MM.1S (cell line): ENCODE measurements at regions not wholly inside any gene's neighbourhood (a gene's known extent, or its start where the extent isn't known, plus 50 kb on each side); places are given as distances from the start of the nearest gene placed in this dataset.

Experiments
- DNase-seq: peaks from one replicate; pipeline ENCODE4 v3.0.0-alpha.2; 2015
- H2AFZ ChIP-seq: fragments of 300-600 bp; sonication (generic); 2 replicates; pipeline ENCODE4 v1.6.0; 2016; ENCODE audit warnings: antibody characterized with exemption, low read length
- H3F3A ChIP-seq: fragments of 300-600 bp; sonication (generic); 2 replicates; pipeline ENCODE4 v1.6.1; 2016; ENCODE audit warnings: mild to moderate bottlenecking, antibody characterized with exemption, low read length, moderate library complexity, mixed read lengths; ENCODE audit not compliant: insufficient read depth
- H3K27ac ChIP-seq: fragments of 300-600 bp; sonication (generic); 2 replicates; pipeline ENCODE4 v1.5.1; 2016; ENCODE audit warnings: mild to moderate bottlenecking, low read length
- H3K27me3 ChIP-seq: fragments of 300-600 bp; sonication (generic); replicated peaks from 2 replicates; pipeline ENCODE4 v1.6.0; 2016; ENCODE audit warnings: low read length; ENCODE audit not compliant: insufficient read depth
- H3K36me3 ChIP-seq: fragments of 300-600 bp; sonication (generic); replicated peaks from 2 replicates; pipeline ENCODE4 v1.6.1; 2016; ENCODE audit warnings: mild to moderate bottlenecking, low read length, mixed read lengths; ENCODE audit not compliant: insufficient read depth
- H3K4me1 ChIP-seq: fragments of 300-600 bp; sonication (generic); 2 replicates; pipeline ENCODE4 v1.6.1; 2016; ENCODE audit warnings: low read length, mixed read lengths
- H3K4me2 ChIP-seq: fragments of 300-600 bp; sonication (generic); 2 replicates; pipeline ENCODE4 v1.6.0; 2016; ENCODE audit warnings: low read depth, low read length
- H3K4me3 ChIP-seq: fragments of 300-600 bp; sonication (generic); 2 replicates; pipeline ENCODE4 v1.5.1; 2016; ENCODE audit warnings: low read length, mixed read lengths
- H3K79me2 ChIP-seq: fragments of 300-600 bp; sonication (generic); 2 replicates; pipeline ENCODE4 v1.6.1; 2016; ENCODE audit warnings: mixed run types, low read length, mixed read lengths
- H3K9ac ChIP-seq: fragments of 300-600 bp; sonication (generic); 2 replicates; pipeline ENCODE4 v1.6.1; 2016; ENCODE audit warnings: low read length, mixed read lengths
- H3K9me2 ChIP-seq: fragments of 300-600 bp; sonication (generic); replicated peaks from 2 replicates; pipeline ENCODE4 v1.6.1; 2016; ENCODE audit warnings: mild to moderate bottlenecking, low read length, mixed read lengths; ENCODE audit not compliant: insufficient read depth
- H3K9me3 ChIP-seq: fragments of 300-600 bp; sonication (generic); replicated peaks from 2 replicates; pipeline ENCODE4 v1.6.1; 2016; ENCODE audit warnings: mild to moderate bottlenecking, low read length, mixed read lengths; ENCODE audit not compliant: insufficient read depth
- H4K20me1 ChIP-seq: fragments of 300-600 bp; sonication (generic); 2 replicates; pipeline ENCODE4 v1.6.1; 2016; ENCODE audit warnings: mild to moderate bottlenecking, low read length, moderate library complexity, mixed read lengths; ENCODE audit not compliant: insufficient read depth
- CTCF ChIP-seq: fragments of 300-600 bp; sonication (generic); IDR thresholded peaks from 2 replicates; pipeline ENCODE4 v1.5.1; 2016; ENCODE audit warnings: antibody characterized with exemption, low read length, mixed read lengths
- EZH2 ChIP-seq: fragments of 300-600 bp; sonication (generic); optimal IDR thresholded peaks from 2 replicates; pipeline ENCODE3; 2017; ENCODE audit warnings: low read depth, mild to moderate bottlenecking, antibody characterized with exemption, low read length, mixed read lengths
- EZH2phosphoT487 ChIP-seq: fragments of 300-600 bp; sonication (generic); IDR thresholded peaks from 2 replicates; pipeline ENCODE4 v1.6.1; 2018; ENCODE audit warnings: antibody characterized with exemption, low read length

- Histone ChIP-seq H3K9me3 (no peaks in the 10 kb centered on the region), H3K9me2 (no peaks in the 10 kb centered on the region), H3K9ac (no peak overlapping the region), H3K27ac (no peak overlapping the region), H3K79me2 (no peaks in the 10 kb centered on the region), H2AFZ (no peak overlapping the region), H3K36me3 (no peaks in the 10 kb centered on the region), H4K20me1 (no peaks in the 10 kb centered on the region), H3K27me3 (no peaks in the 10 kb centered on the region), H3K4me1 (peaks cover 8% of the 10 kb centered on the region), H3K4me2 (no peak overlapping the region), H3F3A (no peaks in the 10 kb centered on the region), H3K4me3 (no peak overlapping the region)
- no peak for DNase-seq
- TF ChIP-seq EZH2 = no peak
- TF ChIP-seq EZH2phosphoT487 = no peak
- no peak for TF ChIP-seq CTCF
Observed at GRCh38 chr2:146633159-146633558, 1211.7 kb upstream of the ACVR2A start.

DNA sequence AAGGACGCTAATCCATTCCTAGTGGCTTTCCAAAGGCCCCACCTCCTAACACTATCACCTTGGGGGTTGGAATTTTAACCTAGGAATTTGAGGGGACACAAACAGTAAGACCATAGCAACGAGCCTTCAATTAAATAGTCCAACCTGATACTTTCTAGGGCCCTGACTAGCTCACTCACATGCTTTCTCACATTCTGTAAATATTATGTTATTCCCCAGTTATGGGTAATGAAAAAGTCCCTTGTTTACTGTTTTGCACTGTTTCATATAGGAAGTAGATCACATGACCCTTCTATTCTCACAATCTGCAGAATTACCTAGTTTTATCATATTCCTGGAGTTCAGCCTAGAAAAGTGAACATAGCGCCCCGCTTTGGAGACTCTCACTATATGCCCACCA, 1212.1 kb upstream of the ACVR2A start:
- TF ChIP-seq EZH2phosphoT487 (no peak), CTCF (no peak), EZH2 (no peak)
- no peak overlapping the region for H3K9ac ChIP-seq
- no peak overlapping the region for H2AFZ ChIP-seq
- H3F3A ChIP-seq = no peaks in the 10 kb centered on the region
- no peaks in the 10 kb centered on the region for H4K20me1 ChIP-seq
- no peaks in the 10 kb centered on the region for H3K9me2 ChIP-seq
- DNase-seq = peak; percentile 26
- no peaks in the 10 kb centered on the region for H3K9me3 ChIP-seq
- H3K4me1 ChIP-seq = peaks cover 8% of the 10 kb centered on the region
- H3K4me3 ChIP-seq = no peak overlapping the region
- no peaks in the 10 kb centered on the region for H3K36me3 ChIP-seq
- H3K27ac ChIP-seq = no peak overlapping the region
- no peaks in the 10 kb centered on the region for H3K79me2 ChIP-seq
- H3K27me3 ChIP-seq = no peaks in the 10 kb centered on the region
- H3K4me2 ChIP-seq = no peak overlapping the region

GRCh38 chr2:146624430-146625160, 1220.2 kb upstream of the ACVR2A start:
- no peaks in the 10 kb centered on the region for H3K79me2 ChIP-seq
- H3K4me1 ChIP-seq = no peaks in the 10 kb centered on the region
- H3F3A ChIP-seq = no peaks in the 10 kb centered on the region
- no peak for DNase-seq
- TF ChIP-seq CTCF = no peak
- no peak for TF ChIP-seq EZH2phosphoT487
- no peak for TF ChIP-seq EZH2
- no peaks in the 10 kb centered on the region for H3K36me3 ChIP-seq
- no peaks in the 10 kb centered on the region for H4K20me1 ChIP-seq
- H2AFZ ChIP-seq = no peak overlapping the region
- no peak overlapping the region for H3K4me3 ChIP-seq
- no peak overlapping the region for H3K27ac ChIP-seq
- no peaks in the 10 kb centered on the region for H3K9me3 ChIP-seq
- no peaks in the 10 kb centered on the region for H3K9me2 ChIP-seq
- no peaks in the 10 kb centered on the region for H3K27me3 ChIP-seq
- no peak overlapping the region for H3K4me2 ChIP-seq
- no peak overlapping the region for H3K9ac ChIP-seq
